Endothelial cell of umbilical vein (primary cell): ENCODE measurements at regions not wholly inside any gene's neighbourhood (a gene's known extent, or its start where the extent isn't known, plus 50 kb on each side); places are given as distances from the start of the nearest gene placed in this dataset.

ENCODE experiments used
- BruUV-seq: library from RNA; stranded (reverse); fragments of 400-500 nt; replicated peaks from 2 replicates; lab custom pipeline; 2021; lab: Mats Ljungman, UMichigan
- CTCF ChIA-PET: fragments of 300-600, 350-600 bp; sonication (Branson Sonifier 250); formaldehyde crosslinking; loops from one replicate; lab custom pipeline; 2021; ENCODE audit warnings: antibody characterized with exemption, inconsistent platforms; lab: Charles Lee
- POLR2A ChIA-PET: fragments of 300-600, 350-600 bp; sonication (Branson Sonifier 250); formaldehyde crosslinking; loops from one replicate; lab custom pipeline; 2021; ENCODE audit warnings: antibody characterized with exemption, inconsistent platforms; lab: Charles Lee
- DNase-seq: peaks from one replicate; pipeline ENCODE4 v3.0.0-alpha.2; 2011; ENCODE audit warnings: low read depth, low spot score
- FAIRE-seq: peaks from 2 replicates; lab custom pipeline; 2011; peaks lifted over from hg19 to GRCh38; lab: Jason Lieb, UNC
- H2AFZ ChIP-seq: 2 replicates; pipeline ENCODE4 v1.6.0; 2012; ENCODE audit warnings: low read depth, low read length, control low read depth, inconsistent platforms
- H3K27ac ChIP-seq: 2 replicates; pipeline ENCODE4 v1.5.1; 2011; ENCODE audit warnings: low read depth, mild to moderate bottlenecking, control low read depth, low read length, moderate library complexity; ENCODE audit not compliant: insufficient read depth
- H3K27me3 ChIP-seq, 2 experiments: 2 replicates each; pipeline versions ENCODE4 v1.6.0 to v1.6.1; 2011; ENCODE audit warnings: low read length in 2 of 2, mixed read lengths in 1 of 2; ENCODE audit not compliant: control insufficient read depth in 2 of 2, insufficient read depth in 2 of 2
- H3K36me3 ChIP-seq, 2 experiments: 2 replicates in 1 of 2; 3 replicates in 1 of 2; pipeline ENCODE4 v1.5.1; 2011; ENCODE audit warnings: low read length in 2 of 2, mild to moderate bottlenecking in 1 of 2, moderate library complexity in 1 of 2; ENCODE audit not compliant: control insufficient read depth in 2 of 2, insufficient read depth in 2 of 2; ENCODE audit errors: extremely low read depth in 1 of 2
- H3K4me1 ChIP-seq: 3 replicates; pipeline ENCODE4 v1.5.1; 2011; ENCODE audit warnings: mild to moderate bottlenecking, low read length; ENCODE audit not compliant: control insufficient read depth, insufficient read depth; ENCODE audit errors: extremely low read depth
- H3K4me2 ChIP-seq: 2 replicates; pipeline ENCODE4 v1.6.1; 2011; ENCODE audit warnings: low read length, control low read depth, mixed read lengths; ENCODE audit not compliant: insufficient read depth
- H3K4me3 ChIP-seq, 3 experiments: fragments of 200-600 bp in 1 of 3; sonication (generic), shearing (Covaris generic) in 1 of 3; replicated peaks in 1 of 3; 2 replicates each; pipeline ENCODE4 v1.5.1; 2011 to 2016; ENCODE audit warnings: control low read depth in 3 of 3, low read length in 3 of 3, mild to moderate bottlenecking in 2 of 3, inconsistent platforms in 1 of 3, low read depth in 1 of 3, moderate library complexity in 1 of 3; ENCODE audit not compliant: insufficient read depth in 1 of 3
- H3K79me2 ChIP-seq: 2 replicates; pipeline ENCODE4 v1.6.0; 2012; ENCODE audit warnings: low read length, inconsistent platforms; ENCODE audit not compliant: control insufficient read depth, insufficient read depth
- H3K9ac ChIP-seq: replicated peaks from 2 replicates; pipeline ENCODE3; 2011; ENCODE audit warnings: low read length, control low read depth; ENCODE audit not compliant: insufficient read depth; ENCODE audit errors: extremely low read depth
- H3K9me1 ChIP-seq: replicated peaks from 3 replicates; pipeline ENCODE4 v1.6.0; 2011; ENCODE audit warnings: mild to moderate bottlenecking, low read length; ENCODE audit not compliant: control insufficient read depth, insufficient read depth; ENCODE audit errors: extremely low read depth
- H3K9me3 ChIP-seq: replicated peaks from 2 replicates; pipeline ENCODE4 v1.5.1; 2012; ENCODE audit warnings: low read length, inconsistent platforms; ENCODE audit not compliant: control insufficient read depth, insufficient read depth
- H4K20me1 ChIP-seq: replicated peaks from 2 replicates; pipeline ENCODE3; 2011; ENCODE audit warnings: mild to moderate bottlenecking, low read length; ENCODE audit not compliant: control insufficient read depth, insufficient read depth; ENCODE audit errors: extremely low read depth
- CTCF ChIP-seq, 2 donors: IDR thresholded peaks; 1 replicate in 1 of 2; 2 replicates in 1 of 2; pipeline ENCODE4 v1.5.1; 2011; ENCODE audit warnings: low read length in 2 of 2, mild to moderate bottlenecking in 2 of 2, moderate library complexity in 2 of 2, control low read depth in 1 of 2, inconsistent platforms in 1 of 2, low read depth in 1 of 2; ENCODE audit not compliant: insufficient read depth in 1 of 2; ENCODE audit errors: extremely low read depth in 1 of 2
- EZH2 ChIP-seq: IDR thresholded peaks from 2 replicates; pipeline ENCODE4 v1.6.1; 2012; ENCODE audit warnings: borderline replicate concordance, low read depth, mild to moderate bottlenecking, moderate library complexity, low read length, inconsistent platforms; ENCODE audit not compliant: severe bottlenecking
- FOS ChIP-seq: IDR thresholded peaks from 2 replicates; pipeline ENCODE4 v1.6.1; 2011; ENCODE audit warnings: mild to moderate bottlenecking, low read length, moderate library complexity, borderline replicate concordance; ENCODE audit not compliant: insufficient read depth
- GATA2 ChIP-seq: IDR thresholded peaks from 2 replicates; pipeline ENCODE4 v1.7.0; 2011; ENCODE audit warnings: low read depth, mild to moderate bottlenecking, moderate library complexity, mixed read lengths, low read length; ENCODE audit not compliant: insufficient read length, insufficient read depth
- JUN ChIP-seq: IDR thresholded peaks from 2 replicates; pipeline ENCODE4 v1.6.1; 2011; ENCODE audit warnings: borderline replicate concordance, low read depth; ENCODE audit not compliant: insufficient read length, insufficient read depth
- MAX ChIP-seq: IDR thresholded peaks from 2 replicates; pipeline ENCODE4 v1.6.1; 2011; ENCODE audit not compliant: insufficient read depth, insufficient read length
- MYC ChIP-seq: IDR thresholded peaks from one replicate; pipeline ENCODE4 v1.6.1; 2011; ENCODE audit warnings: mild to moderate bottlenecking, low read depth, low read length
- POLR2A ChIP-seq: IDR thresholded peaks from 2 replicates; pipeline ENCODE4 v1.6.1; 2012; ENCODE audit warnings: low read depth, mild to moderate bottlenecking, control low read depth, low read length
- POLR2AphosphoS5 ChIP-seq: IDR thresholded peaks from 2 replicates; pipeline ENCODE4 v1.6.1; 2012; ENCODE audit warnings: low read depth, mild to moderate bottlenecking, control low read depth, low read length, moderate library complexity; ENCODE audit not compliant: insufficient read depth
- dilution Hi-C: fragments of 300-500 bp; cut with MboI; formaldehyde crosslinking; loops from one replicate; pipeline ENCODE4 v1.15.0; 2019; ENCODE audit warnings: low sequenced_read_pairs; ENCODE audit not compliant: extremely low pct_ligation_motif_present
- intact Hi-C: fragments of 100-400 bp; cut with micrococcal nuclease; formaldehyde crosslinking; loops from one replicate; pipeline ENCODE4 v1.10.0; 2022

GRCh38 chr6:108735310-108736001 is 112.8 kb upstream of the ARMC2 start:
- BruUV-seq, result no TSS peak
- dilution Hi-C loops (no loop called here), intact Hi-C loops (loop anchor here (5.0 kb wide), 1 partner anchor 162 kb away; no protein-coding TSS in a partner anchor)
- Histone ChIP-seq H3K27ac (no peak overlapping the region), H3K79me2 (no peaks in the 10 kb centered on the region), H3K9me3 (no peaks in the 10 kb centered on the region), H2AFZ (peak overlapping the region; percentile 35), H3K36me3 (no peaks in the 10 kb centered on the region), H3K27me3 (no peaks in the 10 kb centered on the region), H3K9me1 (no peaks in the 10 kb centered on the region), H3K4me3 (no peak overlapping the region), H4K20me1 (no peaks in the 10 kb centered on the region), H3K9ac (no peak overlapping the region), H3K4me1 (peaks cover 40% of the 10 kb centered on the region), H3K4me2 (no peak overlapping the region)
- CTCF ChIA-PET, result interaction anchor here (1.1 kb wide), 1 partner anchor 7 kb away, joined by 4 read pairs; no protein-coding TSS in a partner anchor
- FAIRE-seq (no peak), DNase-seq (no peak)
- TF ChIP-seq MYC, result no peak
- no peak for TF ChIP-seq CTCF (IDR thresholded peaks at IDR 0.05; ENCODE audit: extremely low read depth in 1 of 2, insufficient read depth in 1 of 2, low read depth in 1 of 2, low read length in 2 of 2)
- no peak for TF ChIP-seq FOS
- TF ChIP-seq POLR2A, result no peak
- no peak for TF ChIP-seq GATA2
- TF ChIP-seq POLR2AphosphoS5, result no peak
- no peak for TF ChIP-seq EZH2
- TF ChIP-seq MAX, result no peak
- TF ChIP-seq JUN, result no peak
- POLR2A ChIA-PET, result no interaction called here
